ENCODE measurements at regions not wholly inside any gene's neighbourhood (a gene's known extent, or its start where the extent isn't known, plus 50 kb on each side); places are given as distances from the start of the nearest gene placed in this dataset.

- TF ChIP-seq CTCF (IDR thresholded peaks at IDR 0.05; ENCODE audit: insufficient read depth, low read length, severe bottlenecking): no peak
- FAIRE-seq: no peak
- no peak for DNase-seq (ENCODE audit: low read depth)
- no peaks in the 10 kb centered on the region for H3K36me3 ChIP-seq (ENCODE audit: control insufficient read depth, insufficient read depth, low read length)
- no peaks in the 10 kb centered on the region for H3K27me3 ChIP-seq (ENCODE audit: control insufficient read depth, insufficient read depth, low read length)
- H3K4me3 ChIP-seq (ENCODE audit: low read depth, low read length): no peak overlapping the region
Measured at GRCh38 chr1:163257763-163258162, 55.0 kb upstream of the RGS5 start.

- Histone ChIP-seq H3K27me3 (ENCODE audit: control insufficient read depth, insufficient read depth, low read length) (no peaks in the 10 kb centered on the region), H3K36me3 (ENCODE audit: control insufficient read depth, insufficient read depth, low read length) (no peaks in the 10 kb centered on the region), H3K4me3 (ENCODE audit: low read depth, low read length) (no peak overlapping the region)
- FAIRE-seq (no peak), DNase-seq (ENCODE audit: low read depth) (no peak)
- no peak for TF ChIP-seq CTCF (IDR thresholded peaks at IDR 0.05; ENCODE audit: insufficient read depth, low read length, severe bottlenecking)
Measured at GRCh38 chr1:163258181-163258580, 55.5 kb upstream of the RGS5 start.

- Histone ChIP-seq H3K27me3 (ENCODE audit: control insufficient read depth, insufficient read depth, low read length) (no peaks in the 10 kb centered on the region), H3K36me3 (ENCODE audit: control insufficient read depth, insufficient read depth, low read length) (no peaks in the 10 kb centered on the region), H3K4me3 (ENCODE audit: low read depth, low read length) (no peak overlapping the region)
- FAIRE-seq (no peak), DNase-seq (ENCODE audit: low read depth) (peak; percentile 8)
- no peak for TF ChIP-seq CTCF (IDR thresholded peaks at IDR 0.05; ENCODE audit: insufficient read depth, low read length, severe bottlenecking)
Measured at GRCh38 chr1:163263818-163264655, 57.7 kb upstream of the NUF2 start.

GRCh38 chr1:163265547-163265946, 56.2 kb upstream of the NUF2 start:
- H3K27me3 ChIP-seq (ENCODE audit: control insufficient read depth, insufficient read depth, low read length): no peaks in the 10 kb centered on the region
- TF ChIP-seq CTCF (IDR thresholded peaks at IDR 0.05; ENCODE audit: insufficient read depth, low read length, severe bottlenecking): no peak
- FAIRE-seq: no peak
- H3K36me3 ChIP-seq (ENCODE audit: control insufficient read depth, insufficient read depth, low read length): no peaks in the 10 kb centered on the region
- no peak overlapping the region for H3K4me3 ChIP-seq (ENCODE audit: low read depth, low read length)
- DNase-seq (ENCODE audit: low read depth): no peak

- FAIRE-seq (no peak), DNase-seq (ENCODE audit: low read depth) (no peak)
- Histone ChIP-seq H3K4me3 (ENCODE audit: low read depth, low read length) (no peak overlapping the region), H3K36me3 (ENCODE audit: control insufficient read depth, insufficient read depth, low read length) (no peaks in the 10 kb centered on the region), H3K27me3 (ENCODE audit: control insufficient read depth, insufficient read depth, low read length) (no peaks in the 10 kb centered on the region)
- no peak for TF ChIP-seq CTCF (IDR thresholded peaks at IDR 0.05; ENCODE audit: insufficient read depth, low read length, severe bottlenecking)
Measured at GRCh38 chr1:163267962-163268361, 53.8 kb upstream of the NUF2 start.

- Histone ChIP-seq H3K36me3 (ENCODE audit: control insufficient read depth, insufficient read depth, low read length) (no peaks in the 10 kb centered on the region), H3K4me3 (ENCODE audit: low read depth, low read length) (no peak overlapping the region), H3K27me3 (ENCODE audit: control insufficient read depth, insufficient read depth, low read length) (no peaks in the 10 kb centered on the region)
- TF ChIP-seq CTCF (IDR thresholded peaks at IDR 0.05; ENCODE audit: insufficient read depth, low read length, severe bottlenecking): no peak
- FAIRE-seq: no peak
- DNase-seq (ENCODE audit: low read depth): no peak
Measured at GRCh38 chr1:163271535-163271934, 50.2 kb upstream of the NUF2 start.

All from bronchial epithelial cell (primary cell).